ENCODE measurements at regions not wholly inside any gene's neighbourhood (a gene's known extent, or its start where the extent isn't known, plus 50 kb on each side); places are given as distances from the start of the nearest gene placed in this dataset.

DNA sequence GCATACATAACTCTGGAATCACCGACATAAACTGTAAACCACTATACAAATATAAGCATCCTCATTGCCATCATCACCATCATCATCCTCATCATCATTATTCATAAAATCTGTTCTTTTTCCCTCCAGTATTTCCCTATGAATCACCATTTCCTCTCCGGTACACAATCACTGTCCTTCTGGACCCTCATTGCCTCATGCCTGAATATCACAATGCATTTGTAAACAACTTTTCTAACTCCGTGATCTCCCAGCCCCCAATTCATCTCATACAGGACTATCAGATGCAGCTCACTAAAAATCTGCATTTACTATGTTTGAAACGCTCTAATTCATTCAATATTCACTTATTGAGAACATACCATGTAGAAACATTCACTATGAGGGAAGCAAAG lies 339.7 kb downstream of the TBC1D32 start:
- Histone ChIP-seq H3K27ac (ENCODE audit: low read depth) (no peak overlapping the region), H3K4me3 (no peak overlapping the region), H3F3A (replicated peaks; ENCODE audit: low read depth) (no peaks in the 10 kb centered on the region), H4K20me1 (replicated peaks; ENCODE audit: insufficient read depth) (no peaks in the 10 kb centered on the region), H2AFZ (no peak overlapping the region), H3K36me3 (ENCODE audit: insufficient read depth) (no peaks in the 10 kb centered on the region), H3K27me3 (ENCODE audit: insufficient read depth) (no peaks in the 10 kb centered on the region), H3K79me2 (replicated peaks; ENCODE audit: insufficient read depth) (no peaks in the 10 kb centered on the region), H3K4me1 (ENCODE audit: insufficient read depth) (no peaks in the 10 kb centered on the region), H3K4me2 (no peak overlapping the region), H3K9me2 (ENCODE audit: insufficient read depth) (no peaks in the 10 kb centered on the region)
- Mint-ChIP-seq H3K36me3 (ENCODE audit: low read depth) (no peaks in the 10 kb centered on the region), H3K4me3 (no peak overlapping the region), H3K27ac (no peak overlapping the region), H3K4me1 (no peaks in the 10 kb centered on the region), H3K27me3 (ENCODE audit: insufficient read depth, low read depth, poor library complexity) (no peaks in the 10 kb centered on the region), H3K9me3 (no peaks in the 10 kb centered on the region)
- no peak for ATAC-seq
- no peak for TF ChIP-seq CREB1 (CRISPR knock-in tag; IDR thresholded peaks at IDR 0.05; ENCODE audit: low read depth)
- TF ChIP-seq, protein P1, sequence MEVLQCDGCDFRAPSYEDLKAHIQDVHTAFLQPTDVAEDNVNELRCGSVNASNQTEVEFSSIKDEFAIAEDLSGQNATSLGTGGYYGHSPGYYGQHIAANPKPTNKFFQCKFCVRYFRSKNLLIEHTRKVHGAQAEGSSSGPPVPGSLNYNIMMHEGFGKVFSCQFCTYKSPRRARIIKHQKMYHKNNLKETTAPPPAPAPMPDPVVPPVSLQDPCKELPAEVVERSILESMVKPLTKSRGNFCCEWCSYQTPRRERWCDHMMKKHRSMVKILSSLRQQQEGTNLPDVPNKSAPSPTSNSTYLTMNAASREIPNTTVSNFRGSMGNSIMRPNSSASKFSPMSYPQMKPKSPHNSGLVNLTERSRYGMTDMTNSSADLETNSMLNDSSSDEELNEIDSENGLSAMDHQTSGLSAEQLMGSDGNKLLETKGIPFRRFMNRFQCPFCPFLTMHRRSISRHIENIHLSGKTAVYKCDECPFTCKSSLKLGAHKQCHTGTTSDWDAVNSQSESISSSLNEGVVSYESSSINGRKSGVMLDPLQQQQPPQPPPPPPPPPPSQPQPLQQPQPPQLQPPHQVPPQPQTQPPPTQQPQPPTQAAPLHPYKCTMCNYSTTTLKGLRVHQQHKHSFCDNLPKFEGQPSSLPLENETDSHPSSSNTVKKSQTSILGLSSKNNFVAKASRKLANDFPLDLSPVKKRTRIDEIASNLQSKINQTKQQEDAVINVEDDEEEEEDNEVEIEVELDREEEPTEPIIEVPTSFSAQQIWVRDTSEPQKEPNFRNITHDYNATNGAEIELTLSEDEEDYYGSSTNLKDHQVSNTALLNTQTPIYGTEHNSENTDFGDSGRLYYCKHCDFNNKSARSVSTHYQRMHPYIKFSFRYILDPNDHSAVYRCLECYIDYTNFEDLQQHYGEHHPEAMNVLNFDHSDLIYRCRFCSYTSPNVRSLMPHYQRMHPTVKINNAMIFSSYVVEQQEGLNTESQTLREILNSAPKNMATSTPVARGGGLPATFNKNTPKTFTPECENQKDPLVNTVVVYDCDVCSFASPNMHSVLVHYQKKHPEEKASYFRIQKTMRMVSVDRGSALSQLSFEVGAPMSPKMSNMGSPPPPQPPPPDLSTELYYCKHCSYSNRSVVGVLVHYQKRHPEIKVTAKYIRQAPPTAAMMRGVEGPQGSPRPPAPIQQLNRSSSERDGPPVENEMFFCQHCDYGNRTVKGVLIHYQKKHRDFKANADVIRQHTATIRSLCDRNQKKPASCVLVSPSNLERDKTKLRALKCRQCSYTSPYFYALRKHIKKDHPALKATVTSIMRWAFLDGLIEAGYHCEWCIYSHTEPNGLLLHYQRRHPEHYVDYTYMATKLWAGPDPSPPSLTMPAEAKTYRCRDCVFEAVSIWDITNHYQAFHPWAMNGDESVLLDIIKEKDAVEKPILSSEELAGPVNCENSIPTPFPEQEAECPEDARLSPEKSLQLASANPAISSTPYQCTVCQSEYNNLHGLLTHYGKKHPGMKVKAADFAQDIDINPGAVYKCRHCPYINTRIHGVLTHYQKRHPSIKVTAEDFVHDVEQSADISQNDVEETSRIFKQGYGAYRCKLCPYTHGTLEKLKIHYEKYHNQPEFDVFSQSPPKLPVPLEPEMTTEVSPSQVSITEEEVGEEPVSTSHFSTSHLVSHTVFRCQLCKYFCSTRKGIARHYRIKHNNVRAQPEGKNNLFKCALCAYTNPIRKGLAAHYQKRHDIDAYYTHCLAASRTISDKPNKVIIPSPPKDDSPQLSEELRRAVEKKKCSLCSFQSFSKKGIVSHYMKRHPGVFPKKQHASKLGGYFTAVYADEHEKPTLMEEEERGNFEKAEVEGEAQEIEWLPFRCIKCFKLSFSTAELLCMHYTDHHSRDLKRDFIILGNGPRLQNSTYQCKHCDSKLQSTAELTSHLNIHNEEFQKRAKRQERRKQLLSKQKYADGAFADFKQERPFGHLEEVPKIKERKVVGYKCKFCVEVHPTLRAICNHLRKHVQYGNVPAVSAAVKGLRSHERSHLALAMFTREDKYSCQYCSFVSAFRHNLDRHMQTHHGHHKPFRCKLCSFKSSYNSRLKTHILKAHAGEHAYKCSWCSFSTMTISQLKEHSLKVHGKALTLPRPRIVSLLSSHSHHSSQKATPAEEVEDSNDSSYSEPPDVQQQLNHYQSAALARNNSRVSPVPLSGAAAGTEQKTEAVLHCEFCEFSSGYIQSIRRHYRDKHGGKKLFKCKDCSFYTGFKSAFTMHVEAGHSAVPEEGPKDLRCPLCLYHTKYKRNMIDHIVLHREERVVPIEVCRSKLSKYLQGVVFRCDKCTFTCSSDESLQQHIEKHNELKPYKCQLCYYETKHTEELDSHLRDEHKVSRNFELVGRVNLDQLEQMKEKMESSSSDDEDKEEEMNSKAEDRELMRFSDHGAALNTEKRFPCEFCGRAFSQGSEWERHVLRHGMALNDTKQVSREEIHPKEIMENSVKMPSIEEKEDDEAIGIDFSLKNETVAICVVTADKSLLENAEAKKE (CRISPR knock-in tag; IDR thresholded peaks at IDR 0.05) = no peak
- TF ChIP-seq, protein P2, sequence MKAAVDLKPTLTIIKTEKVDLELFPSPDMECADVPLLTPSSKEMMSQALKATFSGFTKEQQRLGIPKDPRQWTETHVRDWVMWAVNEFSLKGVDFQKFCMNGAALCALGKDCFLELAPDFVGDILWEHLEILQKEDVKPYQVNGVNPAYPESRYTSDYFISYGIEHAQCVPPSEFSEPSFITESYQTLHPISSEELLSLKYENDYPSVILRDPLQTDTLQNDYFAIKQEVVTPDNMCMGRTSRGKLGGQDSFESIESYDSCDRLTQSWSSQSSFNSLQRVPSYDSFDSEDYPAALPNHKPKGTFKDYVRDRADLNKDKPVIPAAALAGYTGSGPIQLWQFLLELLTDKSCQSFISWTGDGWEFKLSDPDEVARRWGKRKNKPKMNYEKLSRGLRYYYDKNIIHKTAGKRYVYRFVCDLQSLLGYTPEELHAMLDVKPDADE (IDR thresholded peaks at IDR 0.05) = no peak
- TF ChIP-seq ZNF331 (CRISPR knock-in tag; IDR thresholded peaks at IDR 0.05; ENCODE audit: low read depth) = no peak
- DNase-seq (ENCODE audit: low spot score) = no peak

DNA sequence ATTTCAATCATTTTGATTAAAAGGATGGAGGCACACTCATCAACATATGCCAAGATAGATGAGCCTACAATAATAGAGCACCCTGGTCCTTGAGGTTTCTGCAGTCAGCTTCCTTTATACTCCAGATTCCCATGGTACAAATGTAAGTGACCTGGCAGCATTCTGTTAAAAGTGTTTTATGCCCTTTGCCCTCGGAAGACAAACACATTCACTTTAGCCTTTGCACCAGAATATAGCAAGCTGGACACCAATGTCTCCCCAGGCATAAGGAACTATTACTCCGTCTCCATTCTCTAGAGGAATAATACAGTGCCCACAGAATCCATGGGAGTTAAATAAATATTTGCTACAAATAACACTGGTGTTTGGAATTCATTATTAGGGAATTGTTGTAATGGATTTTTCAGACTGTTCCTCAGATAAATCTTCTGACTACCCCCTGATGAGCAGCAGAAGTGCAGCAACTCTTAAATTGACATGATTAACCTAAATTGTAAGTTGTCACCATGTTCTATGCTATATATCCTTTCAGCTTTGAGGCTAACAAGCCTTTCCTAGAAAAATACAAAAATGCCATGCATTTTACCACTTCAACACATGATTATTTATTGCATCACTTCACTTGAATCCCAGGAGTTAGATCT lies 340.2 kb downstream of the TBC1D32 start:
- H3K27ac Mint-ChIP-seq = no peak overlapping the region
- TF ChIP-seq CREB1 (CRISPR knock-in tag; IDR thresholded peaks at IDR 0.05; ENCODE audit: low read depth) (no peak), ZNF331 (CRISPR knock-in tag; IDR thresholded peaks at IDR 0.05; ENCODE audit: low read depth) (no peak), NANOG (IDR thresholded peaks at IDR 0.05; ENCODE audit: borderline replicate concordance) (no peak)
- H4K20me1 ChIP-seq (replicated peaks; ENCODE audit: insufficient read depth) = no peaks in the 10 kb centered on the region
- ATAC-seq (no peak), DNase-seq (ENCODE audit: low spot score) (no peak)
- H3K36me3 ChIP-seq (ENCODE audit: insufficient read depth) = no peaks in the 10 kb centered on the region
- H3F3A ChIP-seq (replicated peaks; ENCODE audit: low read depth) = no peaks in the 10 kb centered on the region
- H3K4me1 Mint-ChIP-seq = no peaks in the 10 kb centered on the region
- no peaks in the 10 kb centered on the region for H3K27me3 Mint-ChIP-seq (ENCODE audit: insufficient read depth, low read depth, poor library complexity)
- H2AFZ ChIP-seq = no peak overlapping the region
- no peak overlapping the region for H3K4me3 ChIP-seq
- no peaks in the 10 kb centered on the region for H3K9me3 Mint-ChIP-seq
- no peaks in the 10 kb centered on the region for H3K79me2 ChIP-seq (replicated peaks; ENCODE audit: insufficient read depth)
- H3K27ac ChIP-seq (ENCODE audit: low read depth) = no peak overlapping the region
- H3K36me3 Mint-ChIP-seq (ENCODE audit: low read depth) = no peaks in the 10 kb centered on the region
- H3K4me1 ChIP-seq (ENCODE audit: insufficient read depth) = no peaks in the 10 kb centered on the region
- no peak overlapping the region for H3K4me3 Mint-ChIP-seq
- H3K27me3 ChIP-seq (ENCODE audit: insufficient read depth) = no peaks in the 10 kb centered on the region
- no peak overlapping the region for H3K4me2 ChIP-seq
- no peaks in the 10 kb centered on the region for H3K9me2 ChIP-seq (ENCODE audit: insufficient read depth)
